ENCODE measurements at regions not wholly inside any gene's neighbourhood (a gene's known extent, or its start where the extent isn't known, plus 50 kb on each side); places are given as distances from the start of the nearest gene placed in this dataset.
"Not testable (repeated sequence)": the region's sequence is repeated elsewhere in the genome, so short reads cannot be mapped to it uniquely, and the experiment has no call there.

- no peak for ATAC-seq
- intact Hi-C loops (cut with DNase I) = no loop called here
- DNase-seq (ENCODE audit: low spot score) = no peak
These were observed 334.8 kb downstream of the UTRN start for GRCh38 chr6:144619966-144620365.

GRCh38 chr6:144621332-144621731, 336.2 kb downstream of the UTRN start:
- intact Hi-C loops (cut with DNase I) = no loop called here
- ATAC-seq = no peak
- DNase-seq (ENCODE audit: low spot score) = no peak

GRCh38 chr6:144624246-144624645, 339.1 kb downstream of the UTRN start:
- ATAC-seq (no peak), DNase-seq (ENCODE audit: low spot score) (no peak)
- intact Hi-C loops (cut with DNase I) = no loop called here

- intact Hi-C loops (cut with DNase I) = no loop called here
- no peak for DNase-seq (ENCODE audit: low spot score)
- ATAC-seq = no peak
These were observed 339.6 kb downstream of the UTRN start for GRCh38 chr6:144624716-144625115.

GRCh38 chr6:144630857-144631256, 345.7 kb downstream of the UTRN start:
- ATAC-seq = no peak
- intact Hi-C loops (cut with DNase I) = no loop called here

GRCh38 chr6:144632266-144632665, 347.1 kb downstream of the UTRN start:
- intact Hi-C loops (cut with DNase I) = no loop called here
- DNase-seq (ENCODE audit: low spot score) = no peak
- ATAC-seq = no peak

More at GRCh38 chr6:144630857-144631256, 345.7 kb downstream of the UTRN start:
- no peak for DNase-seq (ENCODE audit: low spot score)

- DNase-seq (ENCODE audit: low spot score) (no peak), ATAC-seq (no peak)
- intact Hi-C loops (cut with DNase I) = no loop called here
These were observed 348.8 kb downstream of the UTRN start for GRCh38 chr6:144633886-144634285.

- no peak for DNase-seq (ENCODE audit: low spot score)
- no peak for ATAC-seq
- intact Hi-C loops (cut with DNase I) = no loop called here
These were observed 349.2 kb downstream of the UTRN start for GRCh38 chr6:144634371-144634770.

- no peak for DNase-seq (ENCODE audit: low spot score)
- intact Hi-C loops (cut with DNase I) = no loop called here
- ATAC-seq = no peak
These were observed 349.9 kb downstream of the UTRN start for GRCh38 chr6:144635051-144635450.

GRCh38 chr6:144636025-144636424, 350.9 kb downstream of the UTRN start:
- intact Hi-C loops (cut with DNase I); ATAC-seq; DNase-seq (ENCODE audit: low spot score): not testable (repeated sequence)

- no peak for DNase-seq (ENCODE audit: low spot score)
- ATAC-seq = no peak
These were observed 352.4 kb downstream of the UTRN start for GRCh38 chr6:144637541-144637940.

GRCh38 chr6:144639654-144640053, 354.5 kb downstream of the UTRN start:
- DNase-seq (ENCODE audit: low spot score) (no peak), ATAC-seq (no peak)
- intact Hi-C loops (cut with DNase I) = no loop called here

More at GRCh38 chr6:144637541-144637940, 352.4 kb downstream of the UTRN start:
- intact Hi-C loops (cut with DNase I) = no loop called here

GRCh38 chr6:144641286-144641685, 356.2 kb downstream of the UTRN start:
- DNase-seq (ENCODE audit: low spot score) (no peak), ATAC-seq (no peak)
- intact Hi-C loops (cut with DNase I) = no loop called here

- intact Hi-C loops (cut with DNase I) = no loop called here
- ATAC-seq = no peak
- DNase-seq (ENCODE audit: low spot score) = no peak
These were observed 359.6 kb downstream of the UTRN start for GRCh38 chr6:144644776-144645175.

GRCh38 chr6:144646093-144647056, 361.2 kb downstream of the UTRN start:
- ATAC-seq = no peak
- DNase-seq (ENCODE audit: low spot score) = no peak
- intact Hi-C loops (cut with DNase I) = no loop called here

- ATAC-seq (no peak), DNase-seq (ENCODE audit: low spot score) (no peak)
- intact Hi-C loops (cut with DNase I) = no loop called here
These were observed 362.4 kb downstream of the UTRN start for GRCh38 chr6:144647406-144647964.

GRCh38 chr6:144647971-144648651, 363.0 kb downstream of the UTRN start:
- DNase-seq (ENCODE audit: low spot score) = no peak
- ATAC-seq = no peak
- intact Hi-C loops (cut with DNase I) = no loop called here

GRCh38 chr6:144649085-144649484, 363.9 kb downstream of the UTRN start:
- DNase-seq (ENCODE audit: low spot score) = no peak
- no peak for ATAC-seq
- intact Hi-C loops (cut with DNase I) = no loop called here

- intact Hi-C loops (cut with DNase I) = no loop called here
- DNase-seq (ENCODE audit: low spot score) (no peak), ATAC-seq (no peak)
These were observed 366.1 kb downstream of the UTRN start for GRCh38 chr6:144651234-144651633.

Measured in sciatic nerve (tissue), 2 donors.